K562 (cell line): ENCODE measurements at regions not wholly inside any gene's neighbourhood (a gene's known extent, or its start where the extent isn't known, plus 50 kb on each side); places are given as distances from the start of the nearest gene placed in this dataset.

ENCODE experiments used
- ATAC-seq: fragments of 200-7000 bp; cut with Tn5 transposase; 3 replicates; pipeline ENCODE4 v1.9.1; 2020; ENCODE audit warnings: moderate library complexity
- BruUV-seq: library from RNA; stranded (reverse); fragments of 400-500 nt; replicated peaks from 2 replicates; lab custom pipeline; 2021; lab: Mats Ljungman, UMichigan
- CTCF ChIA-PET: fragments of 300-600 bp; formaldehyde crosslinking; extraction: SDS; loops from one replicate; lab custom pipeline; 2021; ENCODE audit warnings: low intra/inter-chr PET ratio; lab: Yijun Ruan, JAX
- POLR2A ChIA-PET: fragments of 300-600, 350-650 bp; sonication (Branson Sonifier 250); formaldehyde crosslinking; extraction: SDS; loops from one replicate; lab custom pipeline; 2021; ENCODE audit warnings: antibody characterized with exemption, inconsistent platforms; lab: Yijun Ruan, JAX
- DNase-seq, 4 experiments: peaks; one replicate each; pipeline versions ENCODE4 v3.0.0 to v3.0.0-alpha.2; 2011 to 2018; ENCODE audit warnings: low spot score in 3 of 4, mixed read lengths in 3 of 4; ENCODE audit errors: extremely low read depth in 1 of 4
- FAIRE-seq: peaks from 2 replicates; lab custom pipeline; 2011; peaks lifted over from hg19 to GRCh38; lab: Jason Lieb, UNC
- H2AFZ ChIP-seq: 2 replicates; pipeline ENCODE4 v1.6.0; 2011; ENCODE audit warnings: low read depth, low read length, control low read depth, inconsistent platforms
- H3K27ac ChIP-seq: fragments of 200-600 bp; 3 replicates; pipeline ENCODE4 v1.8.0; 2011; ENCODE audit warnings: low read depth, mild to moderate bottlenecking, control low read depth, inconsistent platforms, low read length, moderate library complexity, mixed read lengths; ENCODE audit errors: extremely low read depth
- H3K27me3 ChIP-seq, 2 experiments: fragments of 300-600 bp in 1 of 2; 2 replicates in 1 of 2; 3 replicates in 1 of 2; pipeline versions ENCODE4 v1.6.0 to v1.8.0; 2011; ENCODE audit warnings: inconsistent platforms in 2 of 2, low read length in 2 of 2, mild to moderate bottlenecking in 1 of 2, mixed read lengths in 1 of 2, moderate library complexity in 1 of 2; ENCODE audit not compliant: control insufficient read depth in 2 of 2, insufficient read depth in 2 of 2
- H3K36me3 ChIP-seq: fragments of 300-600 bp; 3 replicates; pipeline ENCODE4 v1.8.0; 2011; ENCODE audit warnings: mild to moderate bottlenecking, low read length, inconsistent platforms; ENCODE audit not compliant: control insufficient read depth, insufficient read depth
- H3K4me1 ChIP-seq, 2 experiments: fragments of 200-600 bp in 1 of 2; replicated peaks in 1 of 2; 2 replicates in 1 of 2; 3 replicates in 1 of 2; pipeline versions ENCODE4 v1.5.1 to v1.8.0; 2011; ENCODE audit warnings: inconsistent platforms in 2 of 2, low read length in 2 of 2, mild to moderate bottlenecking in 1 of 2, mixed read lengths in 1 of 2, moderate library complexity in 1 of 2; ENCODE audit not compliant: control insufficient read depth in 2 of 2, insufficient read depth in 2 of 2
- H3K4me2 ChIP-seq: 2 replicates; pipeline ENCODE4 v1.6.1; 2011; ENCODE audit warnings: low read length, control low read depth, inconsistent platforms, mixed read lengths; ENCODE audit not compliant: insufficient read depth
- H3K4me3 ChIP-seq: fragments of 200-600 bp; sonication (generic), shearing (Covaris generic); 2 replicates; pipeline ENCODE4 v1.5.1; 2016; ENCODE audit warnings: control low read depth, inconsistent platforms
- H3K79me2 ChIP-seq: fragments of 200-600 bp; 3 replicates; pipeline ENCODE4 v1.8.0; 2011; ENCODE audit warnings: low read length, inconsistent platforms; ENCODE audit not compliant: control insufficient read depth, insufficient read depth
- H3K9ac ChIP-seq, 2 experiments: 2 replicates each; pipeline versions ENCODE4 v1.6.0 to v1.6.1; 2011; ENCODE audit warnings: low read depth in 2 of 2, low read length in 2 of 2, control low read depth in 1 of 2, inconsistent platforms in 1 of 2, mild to moderate bottlenecking in 1 of 2, mixed read lengths in 1 of 2; ENCODE audit not compliant: insufficient read depth in 1 of 2
- H3K9me1 ChIP-seq: one replicate; pipeline ENCODE4 v1.6.0; 2011; ENCODE audit warnings: inconsistent platforms, mild to moderate bottlenecking, low read length, moderate library complexity; ENCODE audit not compliant: control insufficient read depth, insufficient read depth
- H3K9me3 ChIP-seq: replicated peaks from 2 replicates; pipeline ENCODE4 v1.5.1; 2011; ENCODE audit warnings: low read depth, low read length, inconsistent platforms; ENCODE audit not compliant: control insufficient read depth, insufficient read depth
- H4K20me1 ChIP-seq: replicated peaks from 2 replicates; pipeline ENCODE4 v1.6.1; 2011; ENCODE audit warnings: low read length, inconsistent platforms, mixed read lengths; ENCODE audit not compliant: control insufficient read depth, insufficient read depth
- ARID2 ChIP-seq: fragments of 450-650 bp; IDR thresholded peaks from 2 replicates; pipeline ENCODE4 v1.6.1; 2017; ENCODE audit warnings: antibody characterized with exemption, mild to moderate bottlenecking
- BHLHE40 ChIP-seq: IDR thresholded peaks from 2 replicates; pipeline ENCODE4 v1.6.1; 2011; ENCODE audit warnings: low read length, improper control_type of control experiment
- MLLT1 ChIP-seq, 2 experiments: fragments of 450-650 bp; IDR thresholded peaks; 2 replicates each; pipeline ENCODE4 v1.6.1; 2016
- SREBF1 ChIP-seq: fragments of 150-350 bp; IDR thresholded peaks from 2 replicates; pipeline ENCODE4 v1.6.1; 2014; ENCODE audit warnings: antibody characterized with exemption, low read depth, low read length, borderline replicate concordance
- ZKSCAN8 ChIP-seq: fragments of 200-800 bp; sonication (Bioruptor generic); IDR thresholded peaks from 2 replicates; pipeline ENCODE4 v1.6.1; 2016; ENCODE audit warnings: missing genetic modification characterization, missing compliant biosample characterization
- ZNF175 ChIP-seq: fragments of 200-800 bp; sonication (Bioruptor generic); IDR thresholded peaks from 2 replicates; pipeline ENCODE4 v1.6.1; 2016; ENCODE audit warnings: low read depth, mild to moderate bottlenecking, missing genetic modification characterization, missing compliant biosample characterization
- ZNF280A ChIP-seq: fragments of 450-650 bp; IDR thresholded peaks from 2 replicates; pipeline ENCODE4 v1.6.1; 2018; ENCODE audit warnings: mild to moderate bottlenecking, low read depth; ENCODE audit not compliant: partially characterized antibody
- WGBS: fragments of 100-300 bp; shearing (Covaris generic); methylation state at CpG from one replicate; pipeline ENCODE4 v1.1.6; 2016; ENCODE audit warnings: low coverage, mixed read lengths; ENCODE audit not compliant: insufficient coverage; ENCODE audit errors: missing lambda C conversion rate; 5-methylcytosine and 5-hydroxymethylcytosine counted together
- in situ Hi-C: fragments of 300-500 bp; cut with MboI; formaldehyde crosslinking; loops from 4 replicates; pipeline ENCODE4 v1.15.0; 2018; ENCODE audit warnings: inconsistent platforms, mixed read lengths
- intact Hi-C: fragments of 100-400 bp; cut with micrococcal nuclease; formaldehyde crosslinking; loops from 2 replicates; pipeline ENCODE4 v1.14.2; 2022

GRCh38 chr18:43382641-43383403 lies 105.5 kb upstream of the SYT4 start:
- no peaks in the 10 kb centered on the region for H3K9me1 ChIP-seq
- DNase-seq (no peak), ATAC-seq (no peak), FAIRE-seq (no peak)
- H3K36me3 ChIP-seq: no peaks in the 10 kb centered on the region
- ChIA-PET CTCF (no interaction called here), POLR2A (no interaction called here)
- no peak overlapping the region for H2AFZ ChIP-seq
- no peak overlapping the region for H3K4me2 ChIP-seq
- no peak overlapping the region for H3K4me3 ChIP-seq
- no peak for TF ChIP-seq MLLT1 (IDR thresholded peaks at IDR 0.05)
- no peak for TF ChIP-seq ZNF175 (CRISPR knock-in tag)
- WGBS: 0% methylated on average over 4 of the region's 4 CpGs
- H4K20me1 ChIP-seq: no peaks in the 10 kb centered on the region
- no TSS peak for BruUV-seq
- in situ Hi-C loops: no loop called here
- intact Hi-C loops: no loop called here
- H3K79me2 ChIP-seq: no peaks in the 10 kb centered on the region
- no peaks in the 10 kb centered on the region for H3K4me1 ChIP-seq
- no peaks in the 10 kb centered on the region for H3K9me3 ChIP-seq
- no peak overlapping the region for H3K27ac ChIP-seq
- H3K9ac ChIP-seq: no peak overlapping the region
- H3K27me3 ChIP-seq: no peaks in the 10 kb centered on the region

- WGBS: 0% methylated on average over 2 of the region's 2 CpGs
- DNase-seq: no peak
- H3K4me3 ChIP-seq: no peak overlapping the region
- ChIA-PET POLR2A (interaction anchor here (0.6 kb wide), 1 partner anchor 28 kb away, joined by 3 read pairs; no protein-coding TSS in a partner anchor), CTCF (no interaction called here)
- no peak for TF ChIP-seq ARID2
- TF ChIP-seq ZKSCAN8 (CRISPR knock-in tag): no peak
- no peak for TF ChIP-seq BHLHE40
- TF ChIP-seq ZNF280A: no peak
- no peak for TF ChIP-seq SREBF1
- in situ Hi-C loops: no loop called here
- no peak overlapping the region for H2AFZ ChIP-seq
- no peaks in the 10 kb centered on the region for H3K27me3 ChIP-seq
- H4K20me1 ChIP-seq: no peaks in the 10 kb centered on the region
- no peaks in the 10 kb centered on the region for H3K4me1 ChIP-seq
- H3K9ac ChIP-seq: no peak overlapping the region
- intact Hi-C loops: no loop called here
- no peaks in the 10 kb centered on the region for H3K79me2 ChIP-seq
- H3K4me2 ChIP-seq: no peak overlapping the region
- H3K36me3 ChIP-seq: no peaks in the 10 kb centered on the region
- no peak for FAIRE-seq
- H3K9me1 ChIP-seq: no peaks in the 10 kb centered on the region
- ATAC-seq: no peak
- BruUV-seq: no TSS peak
- H3K9me3 ChIP-seq: no peaks in the 10 kb centered on the region
- H3K27ac ChIP-seq: no peak overlapping the region
These were observed 111.9 kb upstream of the SYT4 start for GRCh38 chr18:43389163-43389562.
